Effector memory CD4-positive, alpha-beta T cell (primary cell): ENCODE measurements at regions not wholly inside any gene's neighbourhood (a gene's known extent, or its start where the extent isn't known, plus 50 kb on each side); places are given as distances from the start of the nearest gene placed in this dataset.

Experiments used
- DNase-seq, 3 donors: peaks; one replicate each; pipeline ENCODE4 v3.0.0-alpha.2; 2020
- H3K27ac ChIP-seq: 2 replicates; pipeline ENCODE4 v1.7.0; 2013; ENCODE audit warnings: mild to moderate bottlenecking, low read length, moderate library complexity; ENCODE audit not compliant: insufficient read depth, poor library complexity, severe bottlenecking
- H3K27me3 ChIP-seq: replicated peaks from 2 replicates; pipeline ENCODE4 v1.7.0; 2013; ENCODE audit warnings: mild to moderate bottlenecking, low read length; ENCODE audit not compliant: insufficient read depth, control insufficient read depth, poor library complexity, severe bottlenecking
- H3K36me3 ChIP-seq: 2 replicates; pipeline ENCODE4 v1.7.0; 2013; ENCODE audit warnings: mild to moderate bottlenecking, low read length, moderate library complexity; ENCODE audit not compliant: control insufficient read depth, insufficient read depth
- H3K4me1 ChIP-seq: 2 replicates; pipeline ENCODE4 v1.7.0; 2013; ENCODE audit warnings: low read length, mild to moderate bottlenecking; ENCODE audit not compliant: control insufficient read depth, insufficient read depth, poor library complexity, severe bottlenecking
- H3K4me3 ChIP-seq: 2 replicates; pipeline ENCODE4 v1.7.0; 2013; ENCODE audit warnings: low read length, low read depth, mild to moderate bottlenecking; ENCODE audit not compliant: insufficient read depth, poor library complexity, severe bottlenecking
- H3K9me3 ChIP-seq: 2 replicates; pipeline ENCODE4 v1.7.0; 2013; ENCODE audit warnings: mild to moderate bottlenecking, low read length, moderate library complexity; ENCODE audit not compliant: control insufficient read depth

DNA sequence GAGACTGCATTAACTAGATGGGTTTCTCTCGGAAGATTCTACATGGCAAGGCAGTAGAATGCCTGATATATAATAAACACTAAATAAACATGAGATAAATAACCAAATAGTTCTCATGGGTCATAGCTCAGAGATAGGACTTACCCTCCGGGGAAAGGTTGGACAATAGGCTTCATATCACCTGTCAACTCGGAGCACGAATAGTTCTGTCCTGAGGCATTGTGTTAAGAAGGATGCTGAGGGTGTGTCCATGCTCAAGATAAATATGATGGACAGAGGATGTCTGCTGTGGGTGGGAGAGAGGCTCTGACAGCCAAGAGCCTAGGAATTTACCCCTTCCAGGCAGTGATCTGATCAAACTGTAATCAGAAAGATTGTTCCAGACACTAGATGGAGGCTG is 474.0 kb downstream of the MIAT start:
- DNase-seq = no peak
- no peak overlapping the region for H3K27ac ChIP-seq
- H3K27me3 ChIP-seq = no peaks in the 10 kb centered on the region
- H3K4me1 ChIP-seq = no peaks in the 10 kb centered on the region
- H3K36me3 ChIP-seq = no peaks in the 10 kb centered on the region
- no peak overlapping the region for H3K4me3 ChIP-seq
- H3K9me3 ChIP-seq = no peaks in the 10 kb centered on the region

DNA sequence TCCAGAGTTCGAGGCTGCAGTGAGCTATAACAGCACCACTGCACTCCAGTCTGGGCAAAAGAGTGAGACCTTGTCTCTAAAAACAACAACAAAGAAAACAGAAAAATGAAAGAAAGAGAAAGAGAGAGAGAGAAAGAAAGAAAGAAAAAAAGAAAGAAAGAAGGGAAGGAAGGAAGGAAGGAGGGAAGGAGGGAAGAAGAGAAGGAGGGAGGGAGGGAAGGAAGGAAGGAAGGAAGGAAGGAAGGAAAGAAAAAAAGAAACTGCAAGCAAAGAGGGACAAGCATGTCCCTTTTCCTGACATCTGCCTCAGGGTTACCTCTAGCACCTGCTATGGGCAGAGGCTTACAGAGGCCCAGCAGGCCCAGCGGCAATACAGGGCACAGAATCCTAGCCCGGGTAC is 475.0 kb downstream of the MIAT start:
- H3K36me3 ChIP-seq = no peaks in the 10 kb centered on the region
- H3K4me3 ChIP-seq = no peak overlapping the region
- H3K27ac ChIP-seq = no peak overlapping the region
- no peaks in the 10 kb centered on the region for H3K27me3 ChIP-seq
- DNase-seq = no peak
- no peaks in the 10 kb centered on the region for H3K9me3 ChIP-seq
- no peaks in the 10 kb centered on the region for H3K4me1 ChIP-seq

DNA sequence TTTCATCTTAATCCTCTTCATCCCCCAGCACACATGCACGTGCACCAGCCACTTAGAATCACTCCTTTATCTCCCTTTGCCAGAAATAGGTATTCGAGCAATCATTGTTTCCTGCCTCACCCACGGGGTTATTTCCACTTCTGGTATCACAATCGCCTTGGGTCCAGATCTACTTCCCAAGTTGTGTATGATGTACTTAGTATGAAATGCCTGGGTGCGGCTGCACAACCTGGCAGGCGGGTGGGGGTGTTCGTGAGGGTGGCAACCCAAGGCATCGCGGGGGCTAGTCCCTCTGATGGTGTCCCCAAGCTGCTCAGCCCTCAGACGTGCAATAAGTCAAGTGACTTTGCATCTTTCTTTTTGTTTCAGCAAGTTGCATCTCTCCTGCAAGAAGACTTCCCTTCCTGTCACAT is 475.6 kb downstream of the MIAT start:
- Histone ChIP-seq H3K9me3 (no peaks in the 10 kb centered on the region), H3K27me3 (no peaks in the 10 kb centered on the region), H3K36me3 (no peaks in the 10 kb centered on the region), H3K4me1 (no peaks in the 10 kb centered on the region), H3K27ac (no peak overlapping the region), H3K4me3 (no peak overlapping the region)
- no peak for DNase-seq

DNA sequence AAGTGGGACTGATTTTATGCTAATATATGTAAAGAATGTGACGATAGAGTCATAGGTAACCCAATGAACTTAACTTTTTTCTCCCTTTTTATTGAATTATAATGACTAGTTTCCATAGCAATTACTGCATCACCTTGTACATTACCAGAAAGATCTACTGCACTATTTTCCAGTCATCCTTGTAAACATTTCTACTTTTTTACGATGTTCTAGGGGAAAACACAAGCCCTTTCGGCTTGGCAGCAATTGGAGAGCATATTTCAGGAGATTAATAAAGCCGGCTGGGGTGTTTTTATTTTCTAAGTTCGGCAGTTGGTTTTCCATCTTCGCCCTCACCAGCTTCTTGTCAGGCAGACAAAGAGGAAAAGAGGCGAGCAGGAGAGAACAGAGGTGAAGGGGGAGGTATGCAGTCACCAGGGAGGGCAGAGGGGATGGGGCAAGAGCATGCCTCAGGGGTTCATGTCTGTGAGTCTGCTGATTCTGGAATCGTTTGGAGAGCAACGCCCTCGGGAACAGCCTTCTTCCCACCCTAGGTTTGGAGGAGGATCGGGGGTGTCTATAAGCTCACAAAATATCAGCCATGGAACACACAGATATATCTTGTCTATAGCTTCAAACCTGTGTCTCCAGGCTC is 476.4 kb downstream of the MIAT start:
- no peak overlapping the region for H3K4me3 ChIP-seq
- H3K9me3 ChIP-seq = no peaks in the 10 kb centered on the region
- H3K36me3 ChIP-seq = no peaks in the 10 kb centered on the region
- H3K27me3 ChIP-seq = no peaks in the 10 kb centered on the region
- H3K27ac ChIP-seq = no peak overlapping the region
- no peak for DNase-seq
- no peaks in the 10 kb centered on the region for H3K4me1 ChIP-seq

DNA sequence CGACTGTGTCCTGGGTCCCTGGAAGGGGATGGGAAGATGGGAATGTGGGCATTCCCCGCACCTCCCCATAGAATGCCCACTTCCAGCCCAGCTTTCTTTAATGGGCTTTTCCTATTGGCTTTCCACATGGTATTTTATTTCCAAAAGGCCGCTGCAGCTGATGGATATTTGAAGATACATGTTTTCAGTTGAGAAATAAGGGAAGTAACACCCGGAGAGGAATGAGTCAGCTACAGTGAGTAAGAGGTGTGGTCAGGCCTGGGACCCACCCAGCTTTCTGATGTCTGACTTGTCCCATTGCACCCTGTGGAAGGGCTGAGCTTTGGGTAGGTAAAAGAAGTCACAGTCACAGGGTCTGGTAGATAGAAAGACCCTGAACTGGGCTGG is 476.9 kb downstream of the MIAT start:
- H3K4me3 ChIP-seq = no peak overlapping the region
- no peaks in the 10 kb centered on the region for H3K27me3 ChIP-seq
- no peaks in the 10 kb centered on the region for H3K4me1 ChIP-seq
- DNase-seq = no peak
- H3K36me3 ChIP-seq = no peaks in the 10 kb centered on the region
- H3K9me3 ChIP-seq = no peaks in the 10 kb centered on the region
- no peak overlapping the region for H3K27ac ChIP-seq

DNA sequence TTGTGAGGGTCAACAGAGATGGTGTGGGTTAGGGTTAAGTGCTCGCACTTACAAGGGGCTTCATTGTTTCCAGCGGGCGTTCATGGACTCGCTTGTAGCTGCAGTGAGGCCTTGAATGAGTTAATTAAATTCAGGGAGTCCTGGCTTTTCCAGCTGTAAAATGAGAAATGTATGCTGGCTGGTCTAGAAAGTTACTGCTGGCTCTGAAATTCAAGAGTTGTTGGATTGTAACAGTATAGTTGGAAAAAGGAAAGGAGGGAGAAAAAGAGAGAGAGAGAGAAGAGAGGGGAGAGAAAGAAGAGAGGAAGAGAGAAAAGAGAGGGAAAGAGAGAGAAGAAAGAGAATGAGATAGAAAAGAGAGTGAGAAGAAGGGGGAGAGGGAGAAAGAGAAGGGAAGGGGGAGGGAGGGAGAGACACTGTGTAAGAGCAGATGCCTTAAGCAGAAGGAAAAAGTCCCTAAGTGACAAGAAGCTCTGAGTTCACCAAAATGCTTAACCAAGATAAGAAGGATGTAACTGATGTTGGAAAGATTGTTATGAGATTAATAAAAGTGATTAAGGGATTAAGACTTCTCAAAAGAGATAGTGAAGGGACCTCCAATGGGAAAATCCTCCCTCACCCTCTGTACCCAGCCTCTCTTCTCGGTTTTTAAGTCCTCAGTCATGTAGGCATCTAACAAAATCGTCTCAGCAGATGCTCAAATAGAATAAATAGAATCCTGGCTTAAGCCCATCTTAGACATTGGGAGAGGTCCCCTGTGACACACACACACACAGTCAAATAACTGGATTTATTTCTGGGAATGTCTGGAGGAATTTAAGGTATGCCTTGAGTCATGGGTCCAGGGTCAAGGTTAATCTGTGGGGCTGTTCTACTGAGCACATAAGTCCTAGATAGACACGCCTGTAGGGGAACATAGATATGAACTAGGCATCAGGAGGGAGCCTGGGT is 477.9 kb downstream of the MIAT start:
- H3K36me3 ChIP-seq = no peaks in the 10 kb centered on the region
- no peak for DNase-seq
- H3K27me3 ChIP-seq = no peaks in the 10 kb centered on the region
- H3K4me1 ChIP-seq = no peaks in the 10 kb centered on the region
- no peak overlapping the region for H3K27ac ChIP-seq
- no peaks in the 10 kb centered on the region for H3K9me3 ChIP-seq
- H3K4me3 ChIP-seq = no peak overlapping the region

DNA sequence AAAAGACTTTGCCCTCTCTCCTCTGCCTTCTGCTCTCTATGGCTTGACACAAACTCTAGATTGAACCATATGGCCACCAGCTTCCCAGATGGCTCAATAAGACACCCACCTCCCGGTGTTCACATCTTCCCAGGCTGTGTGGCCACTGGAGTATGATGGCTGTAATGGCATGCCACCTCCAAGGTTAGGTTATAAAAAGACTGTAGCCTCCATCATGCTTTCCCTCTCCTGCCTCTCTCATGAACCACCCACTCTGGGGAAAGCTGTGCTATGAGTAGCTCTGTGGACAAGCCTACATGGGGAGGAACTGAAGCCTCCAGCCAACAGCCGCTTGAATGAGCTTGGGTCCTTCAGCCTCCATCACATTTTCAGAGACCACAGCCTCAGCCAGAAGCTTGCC is 479.2 kb downstream of the MIAT start:
- H3K27me3 ChIP-seq = no peaks in the 10 kb centered on the region
- no peaks in the 10 kb centered on the region for H3K4me1 ChIP-seq
- no peaks in the 10 kb centered on the region for H3K9me3 ChIP-seq
- no peaks in the 10 kb centered on the region for H3K36me3 ChIP-seq
- no peak for DNase-seq
- no peak overlapping the region for H3K4me3 ChIP-seq
- no peak overlapping the region for H3K27ac ChIP-seq

DNA sequence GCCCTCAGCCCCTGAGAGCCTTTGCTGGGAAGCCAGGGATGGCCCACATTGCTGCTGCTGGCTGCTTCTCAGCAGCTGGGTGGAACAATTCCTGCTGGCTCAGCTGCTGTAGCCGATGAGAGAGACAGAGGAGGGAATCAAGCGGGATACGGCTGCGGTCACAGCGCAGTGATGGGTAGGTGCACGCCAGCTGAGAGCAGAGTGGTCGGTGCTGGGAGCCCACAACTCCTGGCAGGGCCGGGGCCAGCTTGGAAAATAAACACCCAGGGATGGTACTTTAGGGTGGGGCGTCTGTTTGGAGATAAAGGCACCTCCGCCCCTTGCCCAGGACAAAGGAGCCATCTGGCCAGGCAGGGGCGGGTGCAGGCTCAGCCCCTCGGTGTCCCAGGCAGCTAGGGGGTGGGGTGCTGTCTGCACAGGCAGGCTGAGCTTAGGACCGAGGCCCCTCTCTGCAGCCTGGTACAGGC is 480.5 kb downstream of the MIAT start:
- no peaks in the 10 kb centered on the region for H3K9me3 ChIP-seq
- H3K27ac ChIP-seq = no peak overlapping the region
- H3K4me3 ChIP-seq = no peak overlapping the region
- H3K27me3 ChIP-seq = no peaks in the 10 kb centered on the region
- H3K4me1 ChIP-seq = no peaks in the 10 kb centered on the region
- H3K36me3 ChIP-seq = no peaks in the 10 kb centered on the region
- no peak for DNase-seq

DNA sequence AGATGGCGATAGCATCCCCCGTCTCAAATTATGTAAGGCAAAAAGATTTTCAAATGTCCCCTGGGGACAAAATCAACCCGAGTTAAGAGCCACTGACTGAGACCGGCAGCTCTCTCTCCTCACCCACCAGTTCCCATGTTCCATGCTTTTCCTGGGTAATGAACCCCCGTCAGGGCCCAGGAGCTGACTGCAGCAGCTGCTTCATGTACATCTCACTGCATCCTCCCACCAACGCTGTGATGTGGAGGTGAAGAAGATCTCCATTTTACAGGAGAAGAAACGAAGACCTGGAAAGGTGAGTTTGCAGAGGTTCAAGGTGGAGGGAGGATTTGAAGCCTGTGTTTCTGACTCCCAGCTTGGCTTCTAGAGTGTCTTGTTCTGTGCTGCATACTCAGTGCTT is 481.1 kb downstream of the MIAT start:
- Histone ChIP-seq H3K4me1 (no peaks in the 10 kb centered on the region), H3K4me3 (no peak overlapping the region)

DNA sequence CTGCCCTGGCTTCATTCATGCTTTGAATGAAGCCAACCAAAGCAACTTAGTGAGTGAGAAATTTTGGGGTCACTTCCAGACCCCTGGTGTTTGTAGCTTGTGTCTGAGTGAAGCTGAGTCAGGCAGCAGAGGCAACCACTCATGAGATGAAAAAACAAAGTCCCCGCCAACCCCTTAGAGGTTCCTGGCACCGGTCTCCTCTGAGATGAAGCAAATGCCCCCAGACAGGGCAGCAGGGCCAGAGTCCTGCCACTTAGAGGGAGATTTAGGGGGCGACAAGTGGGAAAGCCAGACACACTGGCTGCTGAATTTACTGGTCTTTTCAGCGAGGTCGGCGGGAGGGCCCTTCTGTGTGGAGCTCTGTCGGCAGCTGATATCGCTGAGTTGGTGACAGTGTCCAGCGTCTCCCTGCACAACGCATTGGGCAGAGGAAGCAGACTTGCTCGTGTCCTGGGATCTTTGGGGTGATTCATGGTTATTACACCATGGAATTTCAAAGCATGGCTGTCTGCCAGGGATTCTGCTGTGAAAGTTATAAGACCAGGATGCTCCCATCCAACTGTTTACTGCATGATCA is 482.6 kb downstream of the MIAT start:
- H3K36me3 ChIP-seq = no peaks in the 10 kb centered on the region
- no peaks in the 10 kb centered on the region for H3K4me1 ChIP-seq
- no peak overlapping the region for H3K4me3 ChIP-seq
- H3K27me3 ChIP-seq = peaks cover 3% of the 10 kb centered on the region
- no peak overlapping the region for H3K27ac ChIP-seq
- DNase-seq = no peak
- no peaks in the 10 kb centered on the region for H3K9me3 ChIP-seq

More for the DNA sequence above, 481.1 kb downstream of the MIAT start:
- Histone ChIP-seq H3K27me3 (no peaks in the 10 kb centered on the region), H3K9me3 (no peaks in the 10 kb centered on the region), H3K36me3 (no peaks in the 10 kb centered on the region), H3K27ac (no peak overlapping the region)
- no peak for DNase-seq
